GM18499 (cell line): ENCODE measurements at regions not wholly inside any gene's neighbourhood (a gene's known extent, or its start where the extent isn't known, plus 50 kb on each side); places are given as distances from the start of the nearest gene placed in this dataset.

Source experiments
- ATAC-seq: cut with Tn5 transposase; IDR thresholded peaks from one replicate; pipeline ENCODE4 v1.9.1; 2021; ENCODE audit warnings: moderate number of reproducible peaks; ENCODE audit not compliant: insufficient read depth, unreplicated experiment

GRCh38 chr15:25936004-25936403 lies 72.9 kb upstream of the ATP10A start:
- no peak for ATAC-seq

- ATAC-seq = no peak
These were observed 70.5 kb upstream of the ATP10A start for GRCh38 chr15:25933456-25934158.

- ATAC-seq = no peak
These were observed 69.6 kb upstream of the ATP10A start for GRCh38 chr15:25932696-25933095.

GRCh38 chr15:25931851-25932250 lies 68.7 kb upstream of the ATP10A start:
- no peak for ATAC-seq

GRCh38 chr15:25930931-25931330 lies 67.8 kb upstream of the ATP10A start:
- ATAC-seq = no peak
